ENCODE measurements at regions not wholly inside any gene's neighbourhood (a gene's known extent, or its start where the extent isn't known, plus 50 kb on each side); places are given as distances from the start of the nearest gene placed in this dataset.

DNA sequence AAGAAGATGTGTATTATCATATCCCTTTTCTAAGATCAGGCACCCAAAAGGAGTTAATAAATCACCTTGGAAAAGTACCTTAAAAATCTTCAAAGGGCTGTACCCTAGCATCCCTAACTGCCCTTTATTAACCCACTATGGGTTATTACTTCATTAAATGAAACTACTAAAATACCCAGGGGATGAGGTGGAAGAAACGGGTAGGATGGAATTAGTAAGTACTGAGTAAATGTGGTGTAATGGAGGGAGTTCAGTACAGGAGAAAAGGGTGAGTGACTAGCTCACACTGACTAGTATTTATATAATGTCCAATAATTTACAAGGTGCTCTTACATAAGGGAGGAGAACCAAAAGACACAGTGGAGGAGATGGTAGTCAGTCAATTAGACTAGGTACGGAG is 51.0 kb upstream of the RASGEF1B start:
- no peak for DNase-seq

DNA sequence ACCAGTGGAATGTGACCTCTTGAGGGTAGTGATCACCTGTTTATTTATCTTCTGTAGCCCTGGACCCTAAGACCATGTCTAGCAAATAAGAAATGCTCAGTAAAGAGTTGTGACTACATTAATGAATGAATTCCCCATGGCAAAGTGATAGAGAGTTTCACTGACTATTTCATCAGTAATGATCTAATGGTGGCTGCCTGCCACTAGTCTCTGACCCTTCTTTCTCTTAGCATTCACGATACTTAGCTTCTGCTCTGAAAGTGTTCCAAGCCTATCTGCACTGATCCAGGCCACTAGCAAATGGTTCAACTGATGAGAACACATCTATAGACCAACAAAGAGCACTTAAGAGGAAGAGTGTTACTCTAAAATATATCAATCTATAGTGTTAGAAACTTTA is 50.0 kb upstream of the RASGEF1B start:
- no peak for DNase-seq
